ENCODE measurements at regions not wholly inside any gene's neighbourhood (a gene's known extent, or its start where the extent isn't known, plus 50 kb on each side); places are given as distances from the start of the nearest gene placed in this dataset.

DNA sequence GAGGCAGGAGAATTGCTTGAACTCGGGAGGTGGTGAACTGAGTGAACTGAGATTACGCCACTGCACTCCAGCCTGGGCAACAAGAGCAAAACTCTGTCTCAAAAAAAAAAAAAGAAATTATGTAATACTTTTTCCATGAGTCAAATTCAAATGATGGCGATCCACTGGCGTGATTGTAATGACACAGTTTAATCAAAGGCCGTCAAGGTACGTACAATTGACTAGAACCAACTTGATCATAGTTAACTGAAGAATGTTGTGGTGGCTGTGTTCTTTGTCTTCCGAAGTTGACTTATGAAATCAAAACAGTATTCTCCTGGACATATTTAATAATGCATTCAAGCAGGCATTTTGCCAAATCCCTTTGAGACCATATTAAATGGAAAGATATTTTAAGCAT is 318.6 kb upstream of the FAT1 start:
- no peaks in the 10 kb centered on the region for H3K27me3 ChIP-seq (ENCODE audit: control insufficient read depth, insufficient read depth, low read length)
- DNase-seq (no peak), FAIRE-seq (no peak)
- intact Hi-C loops (cut with DNase I) = no loop called here
- no peak overlapping the region for H3K4me3 ChIP-seq (ENCODE audit: low read length in 3 of 3)
- H3K27ac ChIP-seq (ENCODE audit: low read depth in 2 of 2, low read length in 2 of 2) = no peak overlapping the region
- no peaks in the 10 kb centered on the region for H3K36me3 ChIP-seq (ENCODE audit: control insufficient read depth in 2 of 3, insufficient read depth in 3 of 3, low read length in 3 of 3)
- no peak overlapping the region for H3K9ac ChIP-seq (ENCODE audit: low read length in 3 of 3)
- TF ChIP-seq, protein P1, sequence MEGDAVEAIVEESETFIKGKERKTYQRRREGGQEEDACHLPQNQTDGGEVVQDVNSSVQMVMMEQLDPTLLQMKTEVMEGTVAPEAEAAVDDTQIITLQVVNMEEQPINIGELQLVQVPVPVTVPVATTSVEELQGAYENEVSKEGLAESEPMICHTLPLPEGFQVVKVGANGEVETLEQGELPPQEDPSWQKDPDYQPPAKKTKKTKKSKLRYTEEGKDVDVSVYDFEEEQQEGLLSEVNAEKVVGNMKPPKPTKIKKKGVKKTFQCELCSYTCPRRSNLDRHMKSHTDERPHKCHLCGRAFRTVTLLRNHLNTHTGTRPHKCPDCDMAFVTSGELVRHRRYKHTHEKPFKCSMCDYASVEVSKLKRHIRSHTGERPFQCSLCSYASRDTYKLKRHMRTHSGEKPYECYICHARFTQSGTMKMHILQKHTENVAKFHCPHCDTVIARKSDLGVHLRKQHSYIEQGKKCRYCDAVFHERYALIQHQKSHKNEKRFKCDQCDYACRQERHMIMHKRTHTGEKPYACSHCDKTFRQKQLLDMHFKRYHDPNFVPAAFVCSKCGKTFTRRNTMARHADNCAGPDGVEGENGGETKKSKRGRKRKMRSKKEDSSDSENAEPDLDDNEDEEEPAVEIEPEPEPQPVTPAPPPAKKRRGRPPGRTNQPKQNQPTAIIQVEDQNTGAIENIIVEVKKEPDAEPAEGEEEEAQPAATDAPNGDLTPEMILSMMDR (IDR thresholded peaks at IDR 0.05; ENCODE audit: borderline replicate concordance, extremely low read depth, insufficient read depth) = no peak
- no peaks in the 10 kb centered on the region for H3K4me1 ChIP-seq (ENCODE audit: control insufficient read depth in 2 of 3, insufficient read depth in 2 of 3, low read depth in 1 of 3, low read length in 3 of 3)
- no peaks in the 10 kb centered on the region for H3K9me3 ChIP-seq (ENCODE audit: control insufficient read depth in 2 of 3, insufficient read depth in 1 of 3, low read length in 3 of 3)

DNA sequence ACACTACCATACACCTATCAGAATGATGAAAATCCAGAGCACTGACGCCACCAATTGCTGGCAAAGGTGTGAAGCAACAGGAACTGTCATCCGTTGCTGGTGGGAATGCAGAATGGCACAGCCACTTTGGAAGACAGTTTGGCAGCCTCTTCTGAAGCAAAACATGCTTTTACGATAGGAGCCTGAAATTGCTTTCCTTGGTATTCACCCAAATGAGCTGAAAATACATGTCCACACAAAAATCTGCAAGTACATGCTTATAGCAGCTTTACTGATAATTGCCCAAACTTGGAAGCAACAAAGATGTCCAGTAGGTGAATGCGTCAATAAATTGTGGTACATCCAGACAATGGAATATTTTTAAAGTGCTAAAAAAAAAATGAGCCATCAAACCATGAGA is 322.8 kb upstream of the FAT1 start:
- no peak overlapping the region for H3K27ac ChIP-seq (ENCODE audit: low read depth in 2 of 2, low read length in 2 of 2)
- H3K36me3 ChIP-seq (ENCODE audit: control insufficient read depth in 2 of 3, insufficient read depth in 3 of 3, low read length in 3 of 3) = no peaks in the 10 kb centered on the region
- intact Hi-C loops (cut with DNase I) = no loop called here
- no peaks in the 10 kb centered on the region for H3K27me3 ChIP-seq (ENCODE audit: control insufficient read depth, insufficient read depth, low read length)
- no peak overlapping the region for H3K9ac ChIP-seq (ENCODE audit: low read length in 3 of 3)
- no peaks in the 10 kb centered on the region for H3K4me1 ChIP-seq (ENCODE audit: control insufficient read depth in 2 of 3, insufficient read depth in 2 of 3, low read depth in 1 of 3, low read length in 3 of 3)
- no peak overlapping the region for H3K4me3 ChIP-seq (ENCODE audit: low read length in 3 of 3)
- TF ChIP-seq, protein P1 (IDR thresholded peaks at IDR 0.05; ENCODE audit: borderline replicate concordance, extremely low read depth, insufficient read depth) = no peak
- no peak for DNase-seq
- H3K9me3 ChIP-seq (ENCODE audit: control insufficient read depth in 2 of 3, insufficient read depth in 1 of 3, low read length in 3 of 3) = no peaks in the 10 kb centered on the region
- no peak for FAIRE-seq

DNA sequence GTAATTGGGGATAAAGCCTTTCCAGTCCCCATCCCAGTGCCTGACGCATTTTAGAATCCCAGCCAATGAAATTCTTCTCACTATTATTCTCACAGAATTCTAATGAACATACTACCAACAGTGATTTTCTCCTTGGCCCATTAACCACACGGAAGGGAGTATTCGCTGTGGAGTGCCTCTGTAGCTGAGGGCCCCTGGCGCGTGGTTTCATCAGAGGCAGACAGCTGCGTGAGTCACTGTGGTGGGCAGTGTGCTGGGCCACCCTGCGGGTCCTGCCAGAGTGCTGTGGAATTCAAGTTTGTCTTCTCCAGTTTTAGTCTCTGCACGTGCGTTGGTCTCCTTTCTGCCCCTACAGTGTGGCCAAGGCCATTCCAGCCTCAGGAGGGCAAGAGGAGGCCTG is 335.4 kb upstream of the FAT1 start:
- Histone ChIP-seq H3K36me3 (ENCODE audit: control insufficient read depth in 2 of 3, insufficient read depth in 3 of 3, low read length in 3 of 3) (no peaks in the 10 kb centered on the region), H3K9ac (ENCODE audit: low read length in 3 of 3) (no peak overlapping the region), H3K4me1 (ENCODE audit: control insufficient read depth in 2 of 3, insufficient read depth in 2 of 3, low read depth in 1 of 3, low read length in 3 of 3) (no peaks in the 10 kb centered on the region), H3K27ac (ENCODE audit: low read depth in 2 of 2, low read length in 2 of 2) (no peak overlapping the region), H3K4me3 (ENCODE audit: low read length in 3 of 3) (no peak overlapping the region), H3K9me3 (ENCODE audit: control insufficient read depth in 2 of 3, insufficient read depth in 1 of 3, low read length in 3 of 3) (no peaks in the 10 kb centered on the region), H3K27me3 (ENCODE audit: control insufficient read depth, insufficient read depth, low read length) (no peaks in the 10 kb centered on the region)
- intact Hi-C loops (cut with DNase I) = no loop called here
- FAIRE-seq (no peak), DNase-seq (peak in 3 of 5 donors; percentile 43 to 74 (median 48))
- TF ChIP-seq, protein P1 (IDR thresholded peaks at IDR 0.05; ENCODE audit: borderline replicate concordance, extremely low read depth, insufficient read depth) = no peak

DNA sequence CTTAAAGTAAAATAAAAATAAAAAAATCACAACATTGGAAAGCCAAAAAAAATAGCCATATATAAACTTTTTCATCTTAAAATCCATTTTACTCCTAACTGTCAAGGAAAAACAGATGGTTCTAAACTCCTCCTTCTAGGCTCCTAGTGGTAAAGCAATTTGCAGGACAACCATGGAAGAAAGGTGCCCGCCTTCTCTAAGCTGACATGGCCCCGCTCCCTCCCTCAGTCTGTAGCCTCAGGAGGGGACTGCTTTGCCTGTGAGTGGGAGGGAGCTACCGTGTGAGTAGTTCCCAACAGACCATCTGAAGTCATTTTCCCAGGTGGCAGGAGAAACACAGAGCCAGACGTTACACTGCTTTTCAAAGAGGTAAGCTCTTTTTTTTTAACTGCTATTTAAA is 336.2 kb upstream of the FAT1 start:
- TF ChIP-seq, protein P1 (IDR thresholded peaks at IDR 0.05; ENCODE audit: borderline replicate concordance, extremely low read depth, insufficient read depth) = no peak
- Histone ChIP-seq H3K9ac (ENCODE audit: low read length in 3 of 3) (no peak overlapping the region), H3K27me3 (ENCODE audit: control insufficient read depth, insufficient read depth, low read length) (no peaks in the 10 kb centered on the region), H3K9me3 (ENCODE audit: control insufficient read depth in 2 of 3, insufficient read depth in 1 of 3, low read length in 3 of 3) (no peaks in the 10 kb centered on the region), H3K4me1 (ENCODE audit: control insufficient read depth in 2 of 3, insufficient read depth in 2 of 3, low read depth in 1 of 3, low read length in 3 of 3) (no peaks in the 10 kb centered on the region), H3K27ac (ENCODE audit: low read depth in 2 of 2, low read length in 2 of 2) (no peak overlapping the region), H3K4me3 (ENCODE audit: low read length in 3 of 3) (no peak overlapping the region), H3K36me3 (ENCODE audit: control insufficient read depth in 2 of 3, insufficient read depth in 3 of 3, low read length in 3 of 3) (no peaks in the 10 kb centered on the region)
- DNase-seq = peak in 1 of 5 donors; percentile 29
- intact Hi-C loops (cut with DNase I) = no loop called here
- FAIRE-seq = no peak

Measured in kidney (tissue), 13 donors.